K562 (cell line): ENCODE measurements at regions not wholly inside any gene's neighbourhood (a gene's known extent, or its start where the extent isn't known, plus 50 kb on each side); places are given as distances from the start of the nearest gene placed in this dataset.

ENCODE experiments used
- ATAC-seq: fragments of 200-7000 bp; cut with Tn5 transposase; 3 replicates; pipeline ENCODE4 v1.9.1; 2020; ENCODE audit warnings: moderate library complexity
- BruUV-seq: library from RNA; stranded (reverse); fragments of 400-500 nt; replicated peaks from 2 replicates; lab custom pipeline; 2021; lab: Mats Ljungman, UMichigan
- CTCF ChIA-PET: fragments of 300-600 bp; formaldehyde crosslinking; extraction: SDS; loops from one replicate; lab custom pipeline; 2021; ENCODE audit warnings: low intra/inter-chr PET ratio; lab: Yijun Ruan, JAX
- POLR2A ChIA-PET: fragments of 300-600, 350-650 bp; sonication (Branson Sonifier 250); formaldehyde crosslinking; extraction: SDS; loops from one replicate; lab custom pipeline; 2021; ENCODE audit warnings: antibody characterized with exemption, inconsistent platforms; lab: Yijun Ruan, JAX
- DNase-seq, 4 experiments: peaks; one replicate each; pipeline versions ENCODE4 v3.0.0 to v3.0.0-alpha.2; 2011 to 2018; ENCODE audit warnings: low spot score in 3 of 4, mixed read lengths in 3 of 4; ENCODE audit errors: extremely low read depth in 1 of 4
- FAIRE-seq: peaks from 2 replicates; lab custom pipeline; 2011; peaks lifted over from hg19 to GRCh38; lab: Jason Lieb, UNC
- H2AFZ ChIP-seq: 2 replicates; pipeline ENCODE4 v1.6.0; 2011; ENCODE audit warnings: low read depth, low read length, control low read depth, inconsistent platforms
- H3K27ac ChIP-seq: fragments of 200-600 bp; 3 replicates; pipeline ENCODE4 v1.8.0; 2011; ENCODE audit warnings: low read depth, mild to moderate bottlenecking, control low read depth, inconsistent platforms, low read length, moderate library complexity, mixed read lengths; ENCODE audit errors: extremely low read depth
- H3K27me3 ChIP-seq, 2 experiments: fragments of 300-600 bp in 1 of 2; 2 replicates in 1 of 2; 3 replicates in 1 of 2; pipeline versions ENCODE4 v1.6.0 to v1.8.0; 2011; ENCODE audit warnings: inconsistent platforms in 2 of 2, low read length in 2 of 2, mild to moderate bottlenecking in 1 of 2, mixed read lengths in 1 of 2, moderate library complexity in 1 of 2; ENCODE audit not compliant: control insufficient read depth in 2 of 2, insufficient read depth in 2 of 2
- H3K36me3 ChIP-seq: fragments of 300-600 bp; 3 replicates; pipeline ENCODE4 v1.8.0; 2011; ENCODE audit warnings: mild to moderate bottlenecking, low read length, inconsistent platforms; ENCODE audit not compliant: control insufficient read depth, insufficient read depth
- H3K4me1 ChIP-seq, 2 experiments: fragments of 200-600 bp in 1 of 2; replicated peaks in 1 of 2; 2 replicates in 1 of 2; 3 replicates in 1 of 2; pipeline versions ENCODE4 v1.5.1 to v1.8.0; 2011; ENCODE audit warnings: inconsistent platforms in 2 of 2, low read length in 2 of 2, mild to moderate bottlenecking in 1 of 2, mixed read lengths in 1 of 2, moderate library complexity in 1 of 2; ENCODE audit not compliant: control insufficient read depth in 2 of 2, insufficient read depth in 2 of 2
- H3K4me2 ChIP-seq: 2 replicates; pipeline ENCODE4 v1.6.1; 2011; ENCODE audit warnings: low read length, control low read depth, inconsistent platforms, mixed read lengths; ENCODE audit not compliant: insufficient read depth
- H3K4me3 ChIP-seq: fragments of 200-600 bp; sonication (generic), shearing (Covaris generic); 2 replicates; pipeline ENCODE4 v1.5.1; 2016; ENCODE audit warnings: control low read depth, inconsistent platforms
- H3K79me2 ChIP-seq: fragments of 200-600 bp; 3 replicates; pipeline ENCODE4 v1.8.0; 2011; ENCODE audit warnings: low read length, inconsistent platforms; ENCODE audit not compliant: control insufficient read depth, insufficient read depth
- H3K9ac ChIP-seq, 2 experiments: 2 replicates each; pipeline versions ENCODE4 v1.6.0 to v1.6.1; 2011; ENCODE audit warnings: low read depth in 2 of 2, low read length in 2 of 2, control low read depth in 1 of 2, inconsistent platforms in 1 of 2, mild to moderate bottlenecking in 1 of 2, mixed read lengths in 1 of 2; ENCODE audit not compliant: insufficient read depth in 1 of 2
- H3K9me1 ChIP-seq: one replicate; pipeline ENCODE4 v1.6.0; 2011; ENCODE audit warnings: inconsistent platforms, mild to moderate bottlenecking, low read length, moderate library complexity; ENCODE audit not compliant: control insufficient read depth, insufficient read depth
- H3K9me3 ChIP-seq: replicated peaks from 2 replicates; pipeline ENCODE4 v1.5.1; 2011; ENCODE audit warnings: low read depth, low read length, inconsistent platforms; ENCODE audit not compliant: control insufficient read depth, insufficient read depth
- H4K20me1 ChIP-seq: replicated peaks from 2 replicates; pipeline ENCODE4 v1.6.1; 2011; ENCODE audit warnings: low read length, inconsistent platforms, mixed read lengths; ENCODE audit not compliant: control insufficient read depth, insufficient read depth
- CBFB ChIP-seq: sonication (generic); formaldehyde crosslinking; IDR thresholded peaks from 2 replicates; pipeline ENCODE4 v1.4.0; 2020; ENCODE audit warnings: mild to moderate bottlenecking, missing genetic modification reagents
- CBX2 ChIP-seq: fragments of 200-600 bp; sonication (generic); IDR thresholded peaks from one replicate; pipeline ENCODE4 v1.6.1; 2012; ENCODE audit warnings: mild to moderate bottlenecking, low read length, inconsistent platforms; ENCODE audit not compliant: insufficient read depth, poor library complexity, severe bottlenecking
- E4F1 ChIP-seq: fragments of 250-450 bp; sonication (Bioruptor Pico); IDR thresholded peaks from 2 replicates; pipeline ENCODE4 v1.5.0; 2021; ENCODE audit warnings: mild to moderate bottlenecking, borderline replicate concordance
- KDM1A ChIP-seq, 2 experiments: fragments of 450-650 bp; IDR thresholded peaks; 2 replicates each; pipeline ENCODE4 v1.6.1; 2016; ENCODE audit warnings: mild to moderate bottlenecking in 2 of 2
- SETDB1 ChIP-seq: IDR thresholded peaks from one replicate; pipeline ENCODE4 v1.6.1; 2012; ENCODE audit warnings: low read length, control low read depth, inconsistent platforms
- SMAD4 ChIP-seq: fragments of 250-450 bp; sonication (Bioruptor Pico); conservative IDR thresholded peaks from 2 replicates; pipeline ENCODE4 v1.8.0; 2021; ENCODE audit warnings: inconsistent platforms, mild to moderate bottlenecking, moderate library complexity
- TAF15 ChIP-seq: fragments of 200-400 bp; formaldehyde crosslinking; IDR thresholded peaks from 2 replicates; pipeline ENCODE4 v1.6.1; 2017; ENCODE audit warnings: mild to moderate bottlenecking, low read depth, low read length, moderate library complexity
- ZBTB17 ChIP-seq: fragments of 450-650 bp; formaldehyde crosslinking; IDR thresholded peaks from 2 replicates; pipeline ENCODE4 v1.4.0; 2020; ENCODE audit warnings: mild to moderate bottlenecking
- ZKSCAN3 ChIP-seq: fragments of 250-450 bp; sonication (Bioruptor Pico); IDR thresholded peaks from 2 replicates; pipeline ENCODE4 v1.4.0; 2020
- ZNF23 ChIP-seq: fragments of 250-450 bp; sonication (Bioruptor Pico); IDR thresholded peaks from 2 replicates; pipeline ENCODE4 v1.4.0; 2020; ENCODE audit warnings: mild to moderate bottlenecking
- ZNF512 ChIP-seq: IDR thresholded peaks from 2 replicates; pipeline ENCODE4 v1.6.1; 2016; ENCODE audit warnings: missing genetic modification characterization, missing compliant biosample characterization
- ZNF778 ChIP-seq: fragments of 450-650 bp; formaldehyde crosslinking; IDR thresholded peaks from 2 replicates; pipeline ENCODE4 v1.4.0; 2020; ENCODE audit warnings: mild to moderate bottlenecking, moderate library complexity
- WGBS: fragments of 100-300 bp; shearing (Covaris generic); methylation state at CpG from one replicate; pipeline ENCODE4 v1.1.6; 2016; ENCODE audit warnings: low coverage, mixed read lengths; ENCODE audit not compliant: insufficient coverage; ENCODE audit errors: missing lambda C conversion rate; 5-methylcytosine and 5-hydroxymethylcytosine counted together
- in situ Hi-C: fragments of 300-500 bp; cut with MboI; formaldehyde crosslinking; loops from 4 replicates; pipeline ENCODE4 v1.15.0; 2018; ENCODE audit warnings: inconsistent platforms, mixed read lengths
- intact Hi-C: fragments of 100-400 bp; cut with micrococcal nuclease; formaldehyde crosslinking; loops from 2 replicates; pipeline ENCODE4 v1.14.2; 2022

- ATAC-seq: no peak
- intact Hi-C loops: no loop called here
- no peak overlapping the region for H3K4me2 ChIP-seq
- H3K79me2 ChIP-seq: no peaks in the 10 kb centered on the region
- H3K4me3 ChIP-seq: no peak overlapping the region
- TF ChIP-seq ZNF23 (CRISPR knock-in tag): no peak
- no peak for TF ChIP-seq ZNF512 (tag)
- TF ChIP-seq ZNF778 (CRISPR knock-in tag): no peak
- TF ChIP-seq E4F1 (CRISPR knock-in tag): no peak
- no peak for TF ChIP-seq CBFB (CRISPR knock-in tag)
- TF ChIP-seq ZBTB17 (CRISPR knock-in tag): no peak
- TF ChIP-seq SETDB1: no peak
- TF ChIP-seq CBX2: no peak
- TF ChIP-seq SMAD4 (CRISPR knock-in tag): no peak
- no peak for TF ChIP-seq TAF15
- TF ChIP-seq KDM1A (IDR thresholded peaks at IDR 0.05): no peak
- TF ChIP-seq ZKSCAN3: no peak
- no peaks in the 10 kb centered on the region for H3K36me3 ChIP-seq
- ChIA-PET POLR2A (no interaction called here), CTCF (no interaction called here)
- H3K9me1 ChIP-seq: no peaks in the 10 kb centered on the region
- no peaks in the 10 kb centered on the region for H3K9me3 ChIP-seq
- no peaks in the 10 kb centered on the region for H3K27me3 ChIP-seq
- FAIRE-seq: no peak
- no TSS peak for BruUV-seq
- DNase-seq: no peak
- H3K9ac ChIP-seq: no peak overlapping the region
- no peak overlapping the region for H3K27ac ChIP-seq
- no peaks in the 10 kb centered on the region for H4K20me1 ChIP-seq
- no peak overlapping the region for H2AFZ ChIP-seq
- H3K4me1 ChIP-seq: no peaks in the 10 kb centered on the region
- WGBS: 0% methylated on average over 2 of the region's 2 CpGs
- in situ Hi-C loops: no loop called here
These were observed 248.7 kb upstream of the CXADR start for GRCh38 chr21:17264182-17264581.
